Renal cortex interstitium (tissue), 11 donors: ENCODE measurements at regions not wholly inside any gene's neighbourhood (a gene's known extent, or its start where the extent isn't known, plus 50 kb on each side); places are given as distances from the start of the nearest gene placed in this dataset.

Experiments
- DNase-seq, 11 donors: peaks; one replicate each; pipeline ENCODE4 v3.0.0-alpha.2; 2013; ENCODE audit warnings: low read depth in 9 of 11, low spot score in 4 of 11; ENCODE audit errors: extremely low read depth in 1 of 11

DNA sequence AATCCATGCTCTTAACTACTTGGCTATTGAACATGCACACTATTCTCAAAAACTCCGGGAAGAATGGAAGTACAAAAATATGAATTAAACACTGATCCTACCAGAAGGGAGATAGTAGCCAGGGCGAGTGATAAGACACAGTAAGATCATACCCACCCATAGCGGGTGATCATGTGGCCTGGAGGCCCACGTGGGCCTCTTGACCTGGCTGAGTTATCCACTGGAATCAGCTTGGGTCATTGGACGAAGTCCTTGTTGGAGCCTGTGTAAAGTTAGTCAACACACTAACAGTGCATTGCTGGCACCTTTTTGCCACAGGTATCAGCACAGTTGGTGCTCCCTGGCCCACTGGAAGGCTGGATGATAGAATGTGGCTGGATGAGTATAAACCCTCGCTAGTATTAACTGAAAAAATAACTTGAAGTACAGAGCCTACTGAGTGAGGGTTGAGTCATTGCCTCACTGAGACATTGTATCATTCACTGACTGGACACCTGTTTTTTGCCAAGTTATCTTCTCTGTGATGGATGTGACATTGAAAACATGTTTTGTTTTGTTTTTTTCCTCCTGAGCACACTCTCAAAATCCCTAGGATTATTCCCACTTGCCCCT lies 149.2 kb upstream of the FUT8 start:
- DNase-seq = no peak

DNA sequence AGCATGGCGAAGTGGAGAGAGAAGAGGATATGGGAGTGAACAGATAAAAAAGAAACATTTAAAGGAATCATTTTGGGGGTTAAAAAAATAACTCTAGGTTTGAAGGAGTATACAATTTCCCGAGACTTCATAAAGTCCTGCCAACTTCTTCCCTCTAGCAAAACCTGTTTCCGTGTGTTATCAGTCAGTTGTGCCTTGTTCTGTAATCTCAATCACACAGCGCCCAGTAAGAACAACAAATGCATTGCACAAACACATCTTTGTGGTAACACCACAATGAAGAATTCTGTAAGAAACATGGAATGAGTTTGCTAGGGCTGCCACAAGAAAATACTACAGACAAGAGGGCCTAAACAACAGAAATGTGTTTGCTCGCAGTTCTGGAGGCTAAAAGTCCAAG lies 144.7 kb upstream of the FUT8 start:
- no peak for DNase-seq

- DNase-seq = no peak
These were observed 143.9 kb upstream of the FUT8 start for GRCh38 chr14:65268594-65268993.

DNA sequence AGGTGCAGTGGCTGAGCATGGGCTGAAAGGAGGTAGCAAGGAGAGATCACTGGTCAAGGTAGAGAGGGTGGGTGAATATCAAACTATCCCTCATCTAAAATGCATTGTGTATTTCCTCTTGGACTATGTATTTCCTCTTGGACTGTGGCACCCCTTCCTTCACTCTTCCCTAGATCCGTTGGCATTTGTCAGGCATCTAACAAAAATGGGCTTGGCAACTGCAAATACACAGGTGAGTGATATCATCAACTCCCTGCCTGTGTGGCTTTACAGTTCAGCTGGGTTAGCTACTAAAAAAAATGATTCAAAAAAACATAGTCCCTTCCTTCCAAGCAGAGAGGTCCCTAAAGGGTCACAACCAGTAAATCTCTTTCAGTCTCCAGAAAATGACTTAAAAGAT lies 142.8 kb upstream of the FUT8 start:
- no peak for DNase-seq

- DNase-seq = no peak
These were observed 135.5 kb upstream of the FUT8 start for GRCh38 chr14:65277027-65277426.

DNA sequence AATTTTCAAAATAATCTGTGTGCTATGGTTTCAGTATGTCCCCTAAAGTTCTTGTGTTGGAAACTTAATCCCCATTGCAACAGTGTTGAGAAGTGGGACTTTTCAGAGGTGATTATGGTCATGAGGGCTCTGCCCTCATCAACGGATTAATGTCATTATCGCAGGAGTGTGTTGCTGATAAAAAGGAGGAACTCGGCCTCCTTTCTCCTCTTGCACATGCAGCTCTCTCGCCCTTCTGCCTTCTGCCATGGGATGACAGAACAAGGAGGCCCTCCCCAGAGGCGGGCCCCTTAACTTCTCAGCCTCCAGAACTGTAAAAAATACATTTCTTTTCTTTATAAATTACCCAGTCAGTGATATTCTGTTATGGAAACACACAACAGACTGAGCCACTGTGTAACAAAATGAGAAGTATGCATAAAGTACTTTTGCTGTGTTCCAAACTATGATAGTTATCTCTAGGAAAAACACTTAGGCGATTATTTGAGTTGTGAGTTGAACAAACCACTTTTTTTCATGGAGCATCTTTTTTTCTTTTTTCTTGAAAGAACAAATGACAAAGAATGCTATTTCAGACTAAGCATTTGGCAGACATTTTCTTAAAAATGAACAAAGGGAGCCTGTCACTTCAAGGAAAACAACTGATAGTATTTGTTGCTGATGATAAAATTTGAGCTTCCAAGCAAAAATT lies 134.8 kb upstream of the FUT8 start:
- DNase-seq = no peak

GRCh38 chr14:65278589-65278988 lies 133.9 kb upstream of the FUT8 start:
- DNase-seq = no peak

DNA sequence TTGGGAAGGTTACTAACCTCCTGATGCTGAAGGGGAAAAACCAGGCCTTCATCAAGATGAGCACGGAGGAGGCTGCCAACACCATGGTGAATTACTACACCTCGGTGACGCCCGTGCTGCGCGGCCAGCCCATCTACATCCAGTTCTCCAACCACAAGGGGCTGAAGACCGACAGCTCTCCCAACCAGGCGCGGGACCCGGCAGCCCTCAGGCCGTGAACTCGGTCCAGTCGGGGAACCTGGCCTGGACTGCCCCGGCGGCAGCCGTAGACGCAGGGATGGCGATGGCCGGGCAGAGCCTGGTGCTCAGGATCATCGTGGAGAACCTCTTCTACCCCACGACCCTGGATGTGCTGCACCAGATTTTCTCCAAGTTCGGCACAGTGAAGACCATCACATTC lies 133.0 kb upstream of the FUT8 start:
- DNase-seq = no peak

- no peak for DNase-seq
These were observed 132.6 kb upstream of the FUT8 start for GRCh38 chr14:65279958-65280357.

DNA sequence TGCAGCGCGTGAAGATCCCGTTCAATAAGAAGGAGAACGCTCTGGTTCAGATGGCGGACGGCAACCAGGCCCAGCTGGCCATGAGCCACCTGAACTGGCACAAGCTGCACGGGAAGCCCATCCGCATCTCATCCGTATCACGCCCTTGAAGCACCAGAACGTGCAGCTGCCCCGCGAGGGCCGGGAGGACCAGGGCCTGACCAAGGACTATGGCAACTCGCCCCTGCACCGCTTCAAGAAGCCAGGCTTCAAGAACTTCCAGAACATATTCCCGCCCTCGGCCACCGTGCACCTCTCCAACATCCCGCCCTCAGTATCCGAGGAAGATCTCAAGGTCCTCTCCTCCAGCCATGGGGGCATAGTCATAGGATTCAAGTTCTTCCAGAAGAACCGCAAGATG lies 131.9 kb upstream of the FUT8 start:
- no peak for DNase-seq

- DNase-seq = no peak
These were observed 130.3 kb upstream of the FUT8 start for GRCh38 chr14:65281991-65282895.

GRCh38 chr14:65282896-65283253 lies 129.7 kb upstream of the FUT8 start:
- DNase-seq = no peak

GRCh38 chr14:65286443-65286842 lies 126.1 kb upstream of the FUT8 start:
- no peak for DNase-seq

- DNase-seq = no peak
These were observed 125.0 kb upstream of the FUT8 start for GRCh38 chr14:65287264-65288131.

- no peak for DNase-seq
These were observed 121.7 kb upstream of the FUT8 start for GRCh38 chr14:65290830-65291229.

- DNase-seq = no peak
These were observed 121.0 kb upstream of the FUT8 start for GRCh38 chr14:65291531-65291930.

- DNase-seq = no peak
These were observed 117.7 kb upstream of the FUT8 start for GRCh38 chr14:65294816-65295215.

GRCh38 chr14:65296402-65296801 lies 116.1 kb upstream of the FUT8 start:
- DNase-seq = no peak

- DNase-seq = no peak
These were observed 115.7 kb upstream of the FUT8 start for GRCh38 chr14:65296876-65297275.
